Activated CD8-positive, alpha-beta memory T cell treated with anti-CD3 and anti-CD28 coated beads, Interleukin-2, amount 50 U/mL, for 24 hours (primary cell): ENCODE measurements at regions not wholly inside any gene's neighbourhood (a gene's known extent, or its start where the extent isn't known, plus 50 kb on each side); places are given as distances from the start of the nearest gene placed in this dataset.
"Not testable (repeated sequence)": the region's sequence is repeated elsewhere in the genome, so short reads cannot be mapped to it uniquely, and the experiment has no call there.

Source experiments
- DNase-seq: peaks from one replicate; pipeline ENCODE4 v3.0.0-alpha.2; 2020; ENCODE audit errors: extremely low read depth

GRCh38 chr10:128576943-128577670, 450.9 kb upstream of the MKI67 start:
- no peak for DNase-seq

- no peak for DNase-seq
Observed at GRCh38 chr10:128577958-128578750, 451.9 kb upstream of the MKI67 start.

- DNase-seq: no peak
Observed at GRCh38 chr10:128578766-128579165, 452.5 kb upstream of the MKI67 start.

GRCh38 chr10:128579280-128579865, 453.1 kb upstream of the MKI67 start:
- no peak for DNase-seq

GRCh38 chr10:128579901-128580300, 453.7 kb upstream of the MKI67 start:
- DNase-seq: no peak

- DNase-seq: not testable (repeated sequence)
Observed at GRCh38 chr10:128583125-128583524, 456.9 kb upstream of the MKI67 start.

GRCh38 chr10:128586599-128586998, 460.4 kb upstream of the MKI67 start:
- DNase-seq: not testable (repeated sequence)

GRCh38 chr10:128587689-128588088, 461.5 kb upstream of the MKI67 start:
- DNase-seq: no peak

- DNase-seq: no peak
Observed at GRCh38 chr10:128588402-128588801, 462.2 kb upstream of the MKI67 start.

- DNase-seq: no peak
Observed at GRCh38 chr10:128594688-128595087, 468.5 kb upstream of the MKI67 start.

- DNase-seq: no peak
Observed at GRCh38 chr10:128596906-128597305, 470.7 kb upstream of the MKI67 start.

GRCh38 chr10:128599030-128599429, 472.8 kb upstream of the MKI67 start:
- no peak for DNase-seq

- no peak for DNase-seq
Observed at GRCh38 chr10:128599538-128599937, 473.3 kb upstream of the MKI67 start.

- DNase-seq: no peak
Observed at GRCh38 chr10:128602183-128602582, 476.0 kb upstream of the MKI67 start.

- DNase-seq: no peak
Observed at GRCh38 chr10:128604025-128604424, 477.8 kb upstream of the MKI67 start.

- no peak for DNase-seq
Observed at GRCh38 chr10:128605180-128605579, 479.0 kb upstream of the MKI67 start.

GRCh38 chr10:128606055-128606454, 479.8 kb upstream of the MKI67 start:
- no peak for DNase-seq

- DNase-seq: no peak
Observed at GRCh38 chr10:128608791-128609190, 482.6 kb upstream of the MKI67 start.

- no peak for DNase-seq
Observed at GRCh38 chr10:128609460-128609859, 483.2 kb upstream of the MKI67 start.

GRCh38 chr10:128610113-128610512, 483.9 kb upstream of the MKI67 start:
- DNase-seq: no peak

GRCh38 chr10:128612195-128612594, 486.0 kb upstream of the MKI67 start:
- DNase-seq: no peak

- DNase-seq: no peak
Observed at GRCh38 chr10:128612631-128613030, 486.4 kb upstream of the MKI67 start.
